Fibroblast of mammary gland (primary cell): ENCODE measurements at regions not wholly inside any gene's neighbourhood (a gene's known extent, or its start where the extent isn't known, plus 50 kb on each side); places are given as distances from the start of the nearest gene placed in this dataset.

Source experiments
- DNase-seq: peaks from one replicate; pipeline ENCODE4 v3.0.0-alpha.2; 2010; ENCODE audit warnings: low read depth
- H3K4me3 ChIP-seq: 2 replicates; pipeline ENCODE4 v1.5.1; 2011; ENCODE audit warnings: low read depth, mild to moderate bottlenecking, low read length, moderate library complexity; ENCODE audit not compliant: control insufficient read depth
- CTCF ChIP-seq: conservative IDR thresholded peaks from 2 replicates; pipeline ENCODE4 v1.5.1; 2011; ENCODE audit warnings: low read depth, low read length, inconsistent platforms; ENCODE audit not compliant: control insufficient read depth, insufficient read depth

GRCh38 chr11:15874704-15875103, 481.6 kb downstream of the SOX6 start:
- TF ChIP-seq CTCF, result no peak
- H3K4me3 ChIP-seq, result no peak overlapping the region
- no peak for DNase-seq

GRCh38 chr11:15875393-15875792, 481.0 kb downstream of the SOX6 start:
- DNase-seq, result no peak
- no peak for TF ChIP-seq CTCF
- H3K4me3 ChIP-seq, result no peak overlapping the region

GRCh38 chr11:15875943-15876342, 480.4 kb downstream of the SOX6 start:
- TF ChIP-seq CTCF, result no peak
- no peak overlapping the region for H3K4me3 ChIP-seq
- DNase-seq, result no peak

- TF ChIP-seq CTCF, result no peak
- H3K4me3 ChIP-seq, result no peak overlapping the region
- DNase-seq, result no peak
These were observed 477.6 kb downstream of the SOX6 start for GRCh38 chr11:15878756-15879155.

GRCh38 chr11:15880291-15880690, 476.1 kb downstream of the SOX6 start:
- TF ChIP-seq CTCF, result no peak
- no peak for DNase-seq
- no peak overlapping the region for H3K4me3 ChIP-seq

- peak; percentile 5 for DNase-seq
- H3K4me3 ChIP-seq, result no peak overlapping the region
- TF ChIP-seq CTCF, result no peak
These were observed 473.4 kb downstream of the SOX6 start for GRCh38 chr11:15882876-15883454.

- H3K4me3 ChIP-seq, result no peak overlapping the region
- DNase-seq, result peak; percentile 5
- no peak for TF ChIP-seq CTCF
These were observed 472.9 kb downstream of the SOX6 start for GRCh38 chr11:15883455-15883920.
